Loucy (cell line): ENCODE measurements at regions not wholly inside any gene's neighbourhood (a gene's known extent, or its start where the extent isn't known, plus 50 kb on each side); places are given as distances from the start of the nearest gene placed in this dataset.

ENCODE experiments used
- H2AFZ ChIP-seq: fragments of 200-600 bp; sonication (generic); 2 replicates; pipeline ENCODE4 v1.6.0; 2016; ENCODE audit warnings: antibody characterized with exemption, mild to moderate bottlenecking, low read length, moderate library complexity
- H3F3A ChIP-seq: fragments of 200-600 bp; 2 replicates; pipeline ENCODE4 v1.6.0; 2016; ENCODE audit warnings: antibody characterized with exemption, low read depth, mild to moderate bottlenecking
- H3K27me3 ChIP-seq: fragments of 200-600 bp; sonication (generic); 2 replicates; pipeline ENCODE4 v1.6.1; 2014; ENCODE audit warnings: low read length, mild to moderate bottlenecking; ENCODE audit not compliant: insufficient read depth, poor library complexity, severe bottlenecking
- H3K36me3 ChIP-seq: fragments of 200-600 bp; sonication (generic); 2 replicates; pipeline ENCODE4 v1.6.1; 2016; ENCODE audit warnings: low read length; ENCODE audit not compliant: insufficient read depth
- H3K4me1 ChIP-seq: fragments of 200-600 bp; sonication (generic); 2 replicates; pipeline ENCODE4 v1.5.1; 2014; ENCODE audit warnings: low read length, mild to moderate bottlenecking; ENCODE audit not compliant: insufficient read depth, poor library complexity, severe bottlenecking
- H3K4me2 ChIP-seq: fragments of 200-600 bp; sonication (generic); 2 replicates; pipeline ENCODE4 v1.6.0; 2014; ENCODE audit warnings: antibody characterized with exemption, low read length, low read depth, mild to moderate bottlenecking; ENCODE audit not compliant: poor library complexity, severe bottlenecking
- H3K4me3 ChIP-seq: fragments of 200-600 bp; sonication (generic); 2 replicates; pipeline ENCODE4 v1.5.1; 2014; ENCODE audit warnings: low read length, mild to moderate bottlenecking, mixed read lengths; ENCODE audit not compliant: poor library complexity, severe bottlenecking
- H3K79me2 ChIP-seq: fragments of 200-600 bp; sonication (generic); 2 replicates; pipeline ENCODE4 v1.6.1; 2014; ENCODE audit warnings: low read length; ENCODE audit not compliant: insufficient read depth
- H3K9ac ChIP-seq: fragments of 200-600 bp; sonication (generic); 2 replicates; pipeline ENCODE4 v1.6.0; 2014; ENCODE audit warnings: mild to moderate bottlenecking, low read depth, low read length, moderate library complexity; ENCODE audit not compliant: poor library complexity, severe bottlenecking
- H3K9me2 ChIP-seq: fragments of 200-600 bp; sonication (generic); replicated peaks from 2 replicates; pipeline ENCODE4 v1.6.1; 2016; ENCODE audit warnings: low read depth, low read length, mixed read lengths
- H3K9me3 ChIP-seq: fragments of 200-600 bp; sonication (generic); 2 replicates; pipeline ENCODE4 v1.6.1; 2014; ENCODE audit warnings: mild to moderate bottlenecking, antibody characterized with exemption, low read length, low read depth; ENCODE audit not compliant: insufficient read depth
- H4K20me1 ChIP-seq: fragments of 200-600 bp; sonication (generic); 2 replicates; pipeline ENCODE4 v1.6.0; 2014; ENCODE audit warnings: antibody characterized with exemption, low read length, mild to moderate bottlenecking; ENCODE audit not compliant: insufficient read depth, poor library complexity, severe bottlenecking
- CTCF ChIP-seq: fragments of 200-600 bp; sonication (generic); conservative IDR thresholded peaks from 2 replicates; pipeline ENCODE4 v1.5.1; 2014; ENCODE audit warnings: mild to moderate bottlenecking, antibody characterized with exemption, low read length
- EZH2phosphoT487 ChIP-seq: fragments of 200-600 bp; IDR thresholded peaks from 2 replicates; pipeline ENCODE4 v1.6.1; 2018; ENCODE audit warnings: antibody characterized with exemption, mild to moderate bottlenecking, moderate library complexity, borderline replicate concordance

DNA sequence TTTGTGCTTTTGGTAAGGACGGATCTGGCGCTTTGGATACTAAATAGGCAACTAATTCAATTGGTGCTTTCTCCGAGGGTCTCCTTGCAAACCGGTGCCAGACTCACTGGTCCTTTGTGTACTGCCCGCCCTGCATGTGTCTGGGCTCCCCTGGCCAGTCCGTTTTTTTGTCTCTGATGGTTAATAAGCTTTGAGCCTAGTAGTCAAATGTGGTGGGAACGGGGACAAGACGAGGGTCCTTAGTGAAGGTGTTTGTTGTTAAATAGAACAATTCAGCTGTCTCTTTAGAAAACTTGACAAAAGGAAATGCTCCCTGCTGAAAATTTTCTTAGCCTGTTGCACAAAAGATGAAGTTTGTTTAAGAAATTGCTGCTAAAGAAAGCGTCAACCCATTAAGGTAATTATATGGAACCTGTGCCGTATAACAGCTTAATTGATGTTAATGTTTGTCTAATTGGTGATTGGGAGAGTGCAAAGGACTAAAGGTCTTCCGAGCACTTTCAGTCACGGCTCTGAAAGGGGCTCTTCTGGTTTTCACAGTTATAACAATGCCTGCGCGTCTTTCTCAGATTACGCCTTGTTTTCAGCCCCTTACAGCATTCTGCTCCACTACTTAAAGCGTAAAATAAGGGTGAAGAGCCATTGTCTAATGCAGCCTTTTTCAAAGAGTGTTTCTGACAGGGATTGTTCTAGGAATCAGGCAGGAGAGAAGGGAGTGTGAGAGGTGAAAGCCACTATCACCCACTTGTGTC is 537.4 kb downstream of the PRKD1 start:
- H3K9me3 ChIP-seq = no peaks in the 10 kb centered on the region
- H3K79me2 ChIP-seq = no peaks in the 10 kb centered on the region
- no peak overlapping the region for H3K4me3 ChIP-seq
- no peaks in the 10 kb centered on the region for H3K27me3 ChIP-seq
- H4K20me1 ChIP-seq = no peaks in the 10 kb centered on the region
- no peak overlapping the region for H2AFZ ChIP-seq
- H3F3A ChIP-seq = no peaks in the 10 kb centered on the region
- TF ChIP-seq EZH2phosphoT487 (no peak), CTCF (no peak)
- no peak overlapping the region for H3K9ac ChIP-seq
- H3K36me3 ChIP-seq = no peaks in the 10 kb centered on the region
- H3K4me2 ChIP-seq = no peak overlapping the region
- H3K4me1 ChIP-seq = no peaks in the 10 kb centered on the region
- no peaks in the 10 kb centered on the region for H3K9me2 ChIP-seq

DNA sequence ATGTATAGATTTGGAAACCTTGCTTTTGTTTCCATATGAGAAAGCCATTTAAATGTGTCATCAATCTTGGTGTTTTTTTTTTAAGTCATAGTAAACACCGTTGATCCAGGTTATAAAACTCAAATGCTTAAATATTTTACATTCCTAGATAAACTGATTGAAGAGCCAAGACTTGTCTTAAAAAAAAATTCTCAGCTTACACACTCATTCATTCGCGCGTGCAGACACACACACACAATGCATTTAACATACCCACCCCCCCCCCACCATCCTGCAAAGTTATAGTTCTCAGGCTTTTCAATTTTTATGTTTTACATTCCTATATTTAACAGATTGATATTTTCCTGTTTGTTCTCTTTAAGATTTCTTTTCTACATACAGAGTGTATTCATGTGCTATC is 536.4 kb downstream of the PRKD1 start:
- H3K9ac ChIP-seq = no peak overlapping the region
- no peaks in the 10 kb centered on the region for H3K9me2 ChIP-seq
- H3K4me1 ChIP-seq = no peaks in the 10 kb centered on the region
- H3F3A ChIP-seq = no peaks in the 10 kb centered on the region
- no peaks in the 10 kb centered on the region for H3K36me3 ChIP-seq
- H2AFZ ChIP-seq = no peak overlapping the region
- H3K9me3 ChIP-seq = no peaks in the 10 kb centered on the region
- H3K27me3 ChIP-seq = no peaks in the 10 kb centered on the region
- TF ChIP-seq EZH2phosphoT487 (no peak), CTCF (no peak)
- H3K4me3 ChIP-seq = no peak overlapping the region
- no peak overlapping the region for H3K4me2 ChIP-seq
- no peaks in the 10 kb centered on the region for H4K20me1 ChIP-seq
- H3K79me2 ChIP-seq = no peaks in the 10 kb centered on the region

DNA sequence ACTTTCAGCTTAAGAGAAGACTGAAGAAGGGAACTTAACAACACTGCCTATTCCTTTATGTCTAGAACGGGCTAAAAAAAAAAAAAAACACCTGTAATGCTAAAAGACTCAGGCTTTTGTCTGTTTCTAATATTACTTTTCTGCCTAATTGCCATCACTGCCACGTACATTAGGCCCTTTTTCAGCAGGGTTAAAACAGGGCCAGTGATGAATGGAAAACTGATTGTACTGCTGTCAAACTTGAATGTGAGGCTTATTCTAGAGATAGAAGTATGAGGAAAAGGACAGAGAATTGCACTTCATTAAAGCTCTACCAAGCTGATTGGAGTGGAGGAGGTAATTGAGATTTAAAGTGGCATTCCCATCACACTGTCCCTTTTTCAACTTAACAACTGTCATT is 535.8 kb downstream of the PRKD1 start:
- Histone ChIP-seq H3F3A (no peaks in the 10 kb centered on the region), H4K20me1 (no peaks in the 10 kb centered on the region), H3K79me2 (no peaks in the 10 kb centered on the region), H3K4me1 (no peaks in the 10 kb centered on the region), H3K27me3 (no peaks in the 10 kb centered on the region), H2AFZ (no peak overlapping the region), H3K4me2 (no peak overlapping the region), H3K9ac (no peak overlapping the region), H3K36me3 (no peaks in the 10 kb centered on the region), H3K4me3 (no peak overlapping the region), H3K9me3 (no peaks in the 10 kb centered on the region), H3K9me2 (no peaks in the 10 kb centered on the region)
- TF ChIP-seq CTCF (no peak), EZH2phosphoT487 (no peak)
